GM21737 (cell line): ENCODE measurements at regions not wholly inside any gene's neighbourhood (a gene's known extent, or its start where the extent isn't known, plus 50 kb on each side); places are given as distances from the start of the nearest gene placed in this dataset.

ENCODE experiments used
- ATAC-seq: cut with Tn5 transposase; IDR thresholded peaks from one replicate; pipeline ENCODE4 v1.9.1; 2021; ENCODE audit warnings: mild to moderate bottlenecking, moderate library complexity; ENCODE audit not compliant: unreplicated experiment

DNA sequence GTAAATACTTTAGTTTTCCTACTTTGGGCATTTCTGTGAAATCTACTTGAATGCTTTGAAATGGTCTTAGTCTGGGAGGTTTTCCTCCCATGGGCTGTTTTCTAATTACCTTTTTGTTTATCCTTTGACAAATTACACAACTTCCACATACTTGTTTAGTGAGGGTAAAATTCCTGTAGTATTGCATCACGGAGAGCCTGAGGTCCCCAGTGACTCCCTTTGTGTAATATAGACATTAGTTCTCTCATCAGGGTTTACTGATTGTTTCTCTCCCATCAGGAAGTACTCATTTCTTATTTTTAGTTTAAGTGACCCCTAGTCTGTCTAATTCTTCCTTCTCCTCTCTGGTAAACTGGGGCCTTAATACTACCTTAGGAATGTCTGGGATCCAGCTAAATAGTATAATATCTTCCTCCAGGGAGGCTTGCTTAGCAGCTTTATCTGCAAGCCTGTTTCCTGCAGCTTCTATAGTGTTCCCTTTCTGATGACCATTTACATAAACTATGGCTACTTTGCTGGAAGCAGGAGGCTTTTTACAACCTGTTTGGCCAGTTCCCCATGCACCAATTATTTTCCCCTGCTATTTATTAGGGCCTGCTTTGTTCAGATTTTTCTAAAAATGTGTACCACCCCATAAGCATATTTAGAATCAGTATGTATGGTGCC, 87.2 kb upstream of the XCR1 start:
- ATAC-seq = no peak

DNA sequence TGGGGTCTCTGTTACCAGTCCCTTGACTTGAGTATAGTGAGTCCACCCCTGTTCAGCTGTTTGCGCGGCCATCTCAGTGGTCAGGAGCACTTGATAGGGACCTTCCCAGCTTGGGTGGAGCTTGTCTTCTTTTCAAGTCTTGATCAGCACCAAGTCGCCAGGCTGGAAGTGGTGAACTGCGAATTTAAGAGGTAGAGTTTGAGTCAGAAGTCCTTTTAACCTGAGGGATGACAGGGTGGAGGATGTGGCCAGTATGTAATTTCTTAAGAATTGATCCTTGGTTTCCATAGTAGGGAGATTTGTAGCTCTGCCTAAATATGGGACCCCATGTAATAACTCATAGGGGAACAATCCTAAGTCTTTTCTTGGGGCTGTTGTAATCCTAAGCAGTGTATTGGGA, 86.3 kb upstream of the XCR1 start:
- no peak for ATAC-seq

DNA sequence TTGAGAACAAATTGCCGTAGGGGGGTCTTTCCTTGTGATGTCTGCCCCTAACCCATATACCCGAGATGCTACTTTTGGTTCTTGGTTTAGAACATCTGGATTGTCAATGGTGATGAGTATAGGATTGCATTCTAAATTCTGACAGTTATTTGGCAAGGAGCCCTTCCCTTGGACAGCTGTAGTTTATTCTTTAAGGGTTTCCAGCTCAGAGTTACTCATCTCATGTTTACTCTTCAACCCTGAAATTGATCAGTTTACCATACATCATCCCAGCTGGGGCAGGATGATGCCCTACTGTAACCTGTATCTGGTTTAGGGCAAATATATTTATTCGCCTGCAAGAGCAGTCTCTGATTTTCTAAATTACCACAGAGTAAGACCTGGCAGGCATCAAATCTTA, 85.7 kb upstream of the XCR1 start:
- ATAC-seq = no peak

DNA sequence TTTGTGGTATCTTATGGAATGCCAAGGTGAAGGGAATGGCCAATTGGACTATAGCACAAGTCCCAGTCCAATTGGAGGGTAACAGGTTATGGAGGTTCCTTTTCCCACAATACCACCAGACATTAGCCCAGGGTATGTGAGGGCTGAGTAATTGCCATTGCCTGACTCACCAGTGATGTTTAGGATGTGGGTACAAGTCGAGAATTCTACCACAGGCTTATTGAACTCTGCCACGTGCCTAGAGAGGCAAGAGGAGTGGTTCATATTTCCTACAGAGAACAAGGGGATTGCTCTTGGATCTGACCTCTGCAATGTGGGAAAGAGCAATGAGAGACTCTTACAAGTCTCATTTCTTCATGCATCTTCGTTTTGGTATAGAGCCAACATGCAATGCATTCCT, 85.0 kb upstream of the XCR1 start:
- no peak for ATAC-seq

DNA sequence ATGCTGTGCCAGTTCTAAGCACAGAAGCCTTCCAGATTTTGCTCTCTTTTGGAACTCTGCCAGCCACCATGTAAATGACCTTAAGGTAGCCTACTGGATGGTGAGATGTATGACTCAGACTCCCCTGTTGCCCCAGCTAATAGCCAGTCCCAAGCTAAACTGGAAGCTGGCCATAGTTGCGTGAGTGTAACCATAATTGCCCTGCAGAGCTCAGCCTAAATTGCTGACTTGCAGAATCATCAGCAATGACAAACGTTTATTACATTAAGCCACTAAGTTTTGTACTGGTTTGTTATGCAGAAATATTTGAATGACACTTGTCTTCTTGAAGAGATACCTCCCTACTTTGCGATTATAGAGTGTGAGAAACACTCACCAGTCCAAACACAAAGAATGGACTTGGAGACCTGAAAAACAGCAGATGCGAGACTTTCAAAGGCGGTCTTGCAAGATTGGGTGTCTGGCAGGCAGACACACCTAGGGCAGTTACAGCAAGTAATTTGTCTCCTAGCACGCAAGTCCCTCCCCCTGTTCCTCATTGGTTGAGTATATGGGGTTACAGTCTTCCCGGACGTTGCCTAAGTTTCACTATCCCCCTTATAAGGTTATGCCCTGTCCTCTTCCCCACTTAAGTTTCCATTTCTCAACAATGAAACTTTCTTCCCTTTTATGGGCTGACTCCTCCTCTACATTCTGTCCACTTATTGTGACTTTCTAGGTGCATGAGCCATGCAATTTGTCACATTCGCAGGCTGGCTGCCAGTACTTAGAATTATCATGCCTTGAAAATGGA, 83.6 kb upstream of the XCR1 start:
- ATAC-seq = no peak

DNA sequence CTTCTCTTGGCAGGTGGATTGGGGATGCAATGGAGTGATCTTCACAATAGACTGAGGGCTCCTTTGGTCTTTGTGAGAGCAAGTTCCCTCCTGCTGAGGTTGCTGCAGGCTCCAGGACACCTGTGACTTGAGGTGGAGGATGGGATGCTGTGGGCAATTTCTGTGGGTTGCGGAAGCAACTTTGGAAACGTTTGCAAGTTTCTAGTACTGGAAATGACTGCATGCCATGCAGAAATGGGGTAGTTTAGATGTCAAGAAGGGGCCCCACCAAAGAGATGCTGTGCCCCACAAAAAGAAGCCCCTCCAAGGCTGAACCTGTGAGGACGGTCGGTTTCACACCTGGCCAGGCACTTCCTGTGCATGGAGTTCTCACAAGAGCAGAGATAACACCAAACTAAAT, 80.4 kb upstream of the XCR1 start:
- ATAC-seq = no peak

DNA sequence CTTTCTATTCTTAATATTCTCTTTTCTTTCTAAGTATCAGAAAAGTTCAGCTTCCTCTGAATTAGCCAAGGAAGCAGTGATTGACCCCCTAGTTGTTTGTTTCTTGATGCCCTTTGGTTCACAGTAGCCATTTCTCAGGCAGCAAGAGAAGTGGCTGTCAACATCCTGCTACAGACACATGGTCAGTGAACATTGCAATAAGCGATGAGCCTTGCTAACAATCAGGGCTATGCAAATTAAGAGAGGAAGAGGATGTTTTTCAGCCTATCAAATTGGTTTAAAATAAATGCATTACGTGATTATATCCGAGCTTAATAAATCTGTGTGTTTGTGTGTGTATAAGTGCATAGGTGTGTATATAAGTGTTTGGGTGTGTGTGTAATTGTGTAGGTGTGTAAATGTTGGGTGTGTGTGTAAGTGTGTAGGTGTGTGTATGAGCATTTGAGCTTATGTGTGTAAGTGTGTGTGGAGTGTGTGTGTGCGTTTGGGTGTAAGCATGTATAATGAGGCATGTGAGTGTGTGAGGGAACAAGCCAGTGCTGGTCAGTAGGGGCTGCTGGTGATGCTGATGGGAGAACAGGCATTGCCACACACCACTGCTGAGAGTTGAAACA, 78.1 kb upstream of the XCR1 start:
- no peak for ATAC-seq

DNA sequence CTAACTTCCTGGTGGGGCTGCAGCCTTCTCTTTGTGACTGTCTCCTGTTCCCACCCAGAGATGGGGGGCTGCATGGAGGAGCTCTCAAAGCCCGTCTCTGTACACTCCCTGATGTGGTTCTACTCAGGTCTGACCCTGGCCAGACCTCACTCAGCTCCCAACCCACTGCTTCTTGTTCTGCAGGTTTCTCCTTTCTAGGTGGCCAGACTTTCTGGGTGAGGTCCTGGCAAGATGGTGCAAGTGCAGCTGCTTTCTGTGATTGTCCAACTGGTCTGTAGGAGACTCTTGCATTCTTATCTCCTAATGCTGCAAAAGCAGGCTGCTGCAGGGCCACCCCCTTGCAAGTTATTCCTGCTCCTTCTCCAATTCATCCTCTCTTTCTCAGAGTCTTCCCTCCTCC, 77.4 kb upstream of the XCR1 start:
- ATAC-seq = no peak

DNA sequence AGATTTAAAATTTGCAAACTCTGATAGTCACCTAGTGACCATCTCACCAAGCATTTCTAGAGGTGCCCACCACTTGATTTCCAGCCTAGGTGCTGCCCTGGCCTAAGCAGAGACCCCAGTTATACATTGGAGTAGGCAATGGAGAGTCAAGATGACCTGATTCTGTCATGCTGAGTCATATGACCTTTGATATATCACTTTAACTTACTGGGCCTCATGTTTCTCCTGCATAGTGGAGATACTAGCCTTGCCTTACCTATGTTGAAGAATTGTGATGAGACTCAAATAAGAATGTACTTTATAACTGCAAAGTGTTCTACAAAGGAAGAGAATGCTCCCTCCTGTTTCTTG, 75.5 kb upstream of the XCR1 start:
- no peak for ATAC-seq

DNA sequence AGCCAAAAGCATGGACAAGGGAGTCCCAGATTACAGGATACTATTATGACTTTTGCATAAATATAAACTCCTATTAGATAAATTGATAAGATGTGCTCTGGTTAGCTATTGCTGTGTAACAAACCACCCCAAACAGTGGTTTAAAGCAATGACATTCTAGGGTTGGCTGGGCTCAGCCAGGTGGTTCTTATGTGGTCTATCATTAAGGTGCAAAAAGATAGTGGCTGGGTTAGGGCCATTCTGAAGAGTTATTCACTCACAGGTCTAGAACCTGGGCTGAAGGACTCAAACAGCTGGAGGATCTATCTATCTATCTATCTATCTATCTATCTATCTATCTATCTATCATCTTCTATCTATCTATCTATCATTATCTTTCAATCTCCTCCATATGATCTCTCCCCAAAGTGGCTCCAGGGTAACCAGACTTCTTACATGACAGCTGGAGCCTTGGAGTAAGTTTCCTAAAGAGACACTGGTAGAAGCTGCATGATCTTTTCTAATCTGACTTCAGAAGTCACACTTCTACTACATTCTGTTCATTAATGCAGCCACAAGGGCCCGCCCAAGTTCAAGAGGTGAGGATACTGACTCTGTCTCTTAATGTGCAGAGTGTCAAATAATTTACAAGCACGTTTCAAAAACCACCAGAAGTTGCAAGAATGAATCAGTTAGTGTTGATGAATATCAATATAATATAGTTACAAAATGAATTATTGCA, 74.9 kb upstream of the XCR1 start:
- no peak for ATAC-seq

DNA sequence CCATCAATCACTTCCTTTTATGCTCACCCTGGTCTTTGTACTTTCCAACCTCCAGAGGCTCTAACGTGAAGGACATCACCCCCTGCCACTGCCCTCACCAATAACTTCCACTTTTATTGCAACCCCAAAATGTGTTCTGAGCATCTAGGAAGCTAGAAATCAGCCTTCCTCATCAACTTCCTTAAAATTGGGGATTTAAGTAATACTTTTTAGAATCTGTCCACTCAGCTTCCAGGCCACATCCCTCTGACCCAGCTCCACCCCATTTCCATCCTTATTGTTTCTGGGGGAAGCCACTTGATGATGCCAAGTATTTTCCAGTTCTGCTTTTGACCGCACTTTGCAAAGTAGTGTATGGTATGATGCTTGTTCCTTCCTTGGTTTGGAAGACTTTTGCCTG, 73.5 kb upstream of the XCR1 start:
- no peak for ATAC-seq

DNA sequence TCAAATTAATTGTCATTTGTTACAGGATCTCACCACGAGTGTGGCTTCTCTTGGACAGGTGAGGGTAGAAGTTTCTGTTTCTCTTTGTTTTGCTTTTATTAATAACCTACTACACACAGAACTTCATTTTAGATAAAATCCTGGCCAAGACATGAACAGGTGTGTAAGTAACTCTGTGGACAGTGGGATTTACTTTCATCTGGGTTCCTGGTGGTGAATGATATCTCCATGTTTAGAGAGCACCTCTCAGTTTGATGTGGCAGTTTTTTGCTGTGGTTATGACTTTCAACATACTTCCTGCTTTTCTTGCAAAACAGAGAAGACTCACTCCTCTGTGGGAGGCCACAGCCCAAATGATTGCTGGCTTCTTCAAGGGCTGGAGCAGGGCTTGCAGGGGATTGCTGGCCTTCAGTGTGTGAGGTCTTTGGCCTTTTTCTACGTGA, 71.1 kb upstream of the XCR1 start:
- peak; percentile 48 for ATAC-seq

DNA sequence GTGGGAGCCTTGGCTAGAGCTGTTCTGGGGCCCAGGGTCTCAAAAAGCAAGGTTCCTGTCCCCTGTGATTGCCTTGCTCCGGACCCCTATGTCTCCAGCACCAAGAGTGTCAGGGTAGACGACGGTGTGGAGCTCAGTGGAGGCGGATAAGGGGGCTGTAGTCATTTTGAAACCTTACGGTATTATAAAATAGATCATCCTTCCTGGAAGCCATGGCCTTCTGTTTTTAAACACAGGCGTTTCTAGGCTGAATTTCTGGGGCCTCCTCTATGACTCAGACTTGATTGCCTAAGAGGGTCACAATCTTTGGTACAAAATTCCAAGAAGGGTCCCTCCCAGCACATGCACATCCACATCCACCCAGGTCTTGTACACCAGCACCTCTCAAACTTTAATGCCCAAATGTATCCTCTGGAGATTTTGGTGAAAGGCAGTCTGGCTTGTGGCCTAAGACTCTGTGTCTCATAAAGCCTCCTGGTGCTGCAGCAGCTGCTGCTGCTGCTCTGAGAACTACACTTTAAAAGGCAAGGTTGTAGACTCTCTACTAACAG, 70.5 kb upstream of the XCR1 start:
- peak; percentile 26 for ATAC-seq

DNA sequence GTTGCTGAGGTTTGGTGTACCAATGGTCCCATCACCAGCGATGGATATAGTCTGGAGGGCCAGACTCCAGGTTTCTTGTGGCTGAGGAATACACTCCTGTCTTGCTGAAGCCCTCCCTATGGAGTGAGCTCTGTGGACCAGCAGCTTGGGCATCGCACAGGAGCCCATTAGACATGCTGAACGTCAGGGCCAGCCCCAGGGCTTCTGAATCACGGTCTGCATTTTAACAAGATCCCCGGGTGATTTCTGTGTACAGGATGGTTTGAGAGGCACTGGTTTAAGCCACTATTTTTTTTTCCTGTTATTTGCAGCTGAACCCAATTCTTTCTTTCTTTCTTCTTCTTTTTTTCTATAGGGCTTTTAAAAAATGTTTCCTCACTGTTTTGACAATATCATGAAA, 69.5 kb upstream of the XCR1 start:
- ATAC-seq = no peak

DNA sequence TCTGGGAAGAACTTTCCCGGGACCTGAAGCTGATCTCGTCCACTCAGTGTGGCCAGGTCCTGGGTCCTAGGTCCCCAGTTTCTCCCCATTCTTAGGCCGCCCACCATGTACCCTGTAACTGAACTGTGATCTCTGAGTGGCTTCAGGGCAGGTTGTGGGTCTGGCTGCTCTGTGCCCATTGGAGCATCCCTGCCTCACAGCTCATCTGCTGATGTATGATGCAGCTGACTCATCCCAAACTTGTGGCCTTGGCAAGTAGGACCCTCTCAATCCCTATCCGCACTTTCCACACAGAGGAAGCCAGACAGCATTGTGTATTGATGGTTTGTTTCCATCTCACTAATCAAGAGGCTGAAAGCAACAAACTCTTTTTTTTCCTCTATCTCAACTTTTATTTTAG, 69.1 kb upstream of the XCR1 start:
- ATAC-seq = no peak

DNA sequence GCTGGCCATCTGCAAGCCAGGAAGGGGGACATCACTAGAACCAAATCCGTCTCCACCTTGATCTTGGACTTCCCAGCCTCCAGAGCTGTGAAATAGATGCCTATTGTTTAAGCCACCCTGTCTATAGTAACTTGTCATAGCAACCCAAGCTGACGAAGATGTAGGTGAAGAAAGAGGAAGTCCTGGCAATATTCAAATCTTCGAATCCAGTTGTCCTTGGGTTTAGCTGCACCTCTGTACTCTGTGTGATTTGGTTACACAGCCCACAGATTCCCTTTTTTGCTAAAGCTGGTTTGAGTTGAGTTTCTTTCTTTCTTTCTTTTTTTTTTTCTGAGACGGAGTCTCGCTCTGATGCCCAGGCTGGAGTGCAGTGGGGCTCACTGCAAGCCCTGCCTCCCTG, 68.0 kb upstream of the XCR1 start:
- no peak for ATAC-seq

DNA sequence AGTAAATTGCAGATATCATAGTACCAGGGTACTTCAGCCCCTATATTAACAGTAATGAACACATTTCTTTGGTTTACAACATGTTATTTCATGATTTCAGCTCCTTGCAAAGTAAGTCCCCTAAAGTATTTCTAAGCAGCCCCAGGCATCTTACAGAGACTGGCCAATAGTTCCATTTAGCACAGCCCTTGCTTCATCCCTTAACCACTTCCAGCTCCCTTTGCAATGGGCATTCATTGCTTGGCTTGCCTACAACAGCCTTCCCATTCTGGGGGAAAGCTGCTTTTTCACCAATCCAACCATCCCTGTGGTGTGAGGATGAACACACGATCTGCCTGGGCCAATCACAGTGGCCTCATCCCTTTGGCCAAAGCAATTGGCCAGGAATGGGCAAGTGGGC, 67.2 kb upstream of the XCR1 start:
- ATAC-seq = no peak

DNA sequence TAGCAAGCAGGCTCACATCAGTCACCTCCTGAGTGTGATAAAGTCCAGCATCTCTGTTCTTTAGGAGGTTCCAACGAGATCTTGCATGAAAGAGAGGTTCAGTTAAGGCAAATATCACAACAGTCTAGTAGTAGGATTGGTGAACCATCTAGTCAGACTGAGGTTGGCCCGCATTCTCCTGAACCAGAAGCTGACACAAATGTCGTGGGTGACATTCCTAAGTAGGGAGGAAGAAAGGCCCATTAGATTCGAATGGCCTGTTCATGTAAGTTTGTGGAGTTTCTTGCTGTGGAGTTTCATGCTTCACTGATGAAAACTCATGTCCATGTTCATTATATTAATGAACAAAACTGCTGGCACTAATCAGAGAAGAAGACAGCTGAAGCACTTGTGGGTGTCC, 66.7 kb upstream of the XCR1 start:
- no peak for ATAC-seq

DNA sequence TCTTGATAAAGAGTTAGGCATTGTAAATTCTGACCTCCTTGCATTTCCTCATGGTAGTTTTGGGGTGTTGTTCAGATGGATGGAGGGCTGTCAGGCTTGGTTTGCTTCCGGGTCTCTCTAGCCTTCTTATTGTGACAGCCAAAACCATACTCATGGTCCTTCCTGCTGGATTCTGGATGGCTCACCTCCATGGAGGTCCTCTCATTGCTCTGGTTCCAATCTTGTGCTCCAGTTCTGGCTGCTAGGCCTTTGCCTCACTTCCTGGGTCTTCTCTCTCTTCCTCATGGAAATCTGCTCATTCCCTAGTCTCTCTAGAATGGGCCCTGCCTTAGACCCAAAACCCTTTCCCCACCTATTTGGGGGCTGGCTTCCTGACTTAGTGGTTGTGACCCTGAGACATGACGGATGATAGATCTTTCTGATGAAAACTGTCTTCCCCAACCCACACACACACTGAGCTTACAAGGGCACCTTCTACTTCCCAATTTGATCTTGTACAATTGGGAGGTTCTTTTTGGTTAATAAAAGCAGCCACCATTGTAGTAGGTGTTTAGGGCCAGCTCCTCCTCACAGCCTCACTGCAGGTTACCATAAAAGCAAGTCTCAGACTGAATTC, 66.2 kb upstream of the XCR1 start:
- ATAC-seq = no peak

DNA sequence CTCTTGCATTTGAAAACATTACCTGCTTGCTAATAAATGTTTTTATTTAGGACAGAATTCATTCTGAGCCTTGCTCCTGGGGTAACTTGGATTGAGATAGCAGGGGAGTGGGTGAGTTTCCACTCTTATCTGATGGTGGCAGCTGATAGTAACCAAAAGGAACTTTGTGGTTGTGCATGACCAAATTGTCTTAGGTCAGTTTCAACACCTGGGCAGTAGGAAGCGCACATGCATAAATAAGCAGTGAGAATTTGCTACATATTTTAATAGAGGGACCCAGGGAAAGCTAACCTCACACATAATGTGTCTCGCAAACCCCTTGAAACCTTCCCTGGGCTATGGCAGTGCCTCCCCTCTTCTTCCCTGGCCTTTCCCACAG, 65.4 kb upstream of the XCR1 start:
- ATAC-seq = peak; percentile 44
